AG04449 (cell line): ENCODE measurements at regions not wholly inside any gene's neighbourhood (a gene's known extent, or its start where the extent isn't known, plus 50 kb on each side); places are given as distances from the start of the nearest gene placed in this dataset.

Experiments
- CTCF ChIA-PET: fragments of 350-600 bp; formaldehyde crosslinking; extraction: SDS; loops from one replicate; lab custom pipeline; 2021; ENCODE audit warnings: antibody characterized with exemption; lab: Yijun Ruan, JAX
- POLR2A ChIA-PET: fragments of 400-600, 350-600 bp; formaldehyde crosslinking; extraction: SDS; loops from one replicate; lab custom pipeline; 2020; ENCODE audit warnings: antibody characterized with exemption, inconsistent platforms; lab: Yijun Ruan, JAX
- DNase-seq: peaks from one replicate; pipeline ENCODE4 v3.0.0-alpha.2; 2010; ENCODE audit warnings: low read depth, low spot score
- H3K4me3 ChIP-seq: 2 replicates; pipeline ENCODE4 v1.5.1; 2011; ENCODE audit warnings: low read depth, mild to moderate bottlenecking, control low read depth, low read length
- CTCF ChIP-seq: IDR thresholded peaks from one replicate; pipeline ENCODE4 v1.5.1; 2011; ENCODE audit warnings: mild to moderate bottlenecking, moderate library complexity, low read length, control low read depth, inconsistent platforms; ENCODE audit not compliant: insufficient read depth; ENCODE audit errors: missing control alignments

- CTCF ChIA-PET, result interaction anchor here (1.3 kb wide), 1 partner anchor 165 kb away, joined by 4 read pairs; no protein-coding TSS in a partner anchor
- POLR2A ChIA-PET, result no interaction called here
- DNase-seq, result no peak
- H3K4me3 ChIP-seq, result no peak overlapping the region
- no peak for TF ChIP-seq CTCF
These were observed 54.7 kb upstream of the EPS8L3 start for GRCh38 chr1:109818271-109818987.

GRCh38 chr1:109817881-109818270 is 54.2 kb upstream of the EPS8L3 start:
- no peak overlapping the region for H3K4me3 ChIP-seq
- ChIA-PET POLR2A (no interaction called here), CTCF (interaction anchor here (1.3 to 1.8 kb wide), 2 partner anchors 12 to 166 kb away, joined by 4 read pairs; no protein-coding TSS in a partner anchor)
- no peak for DNase-seq
- no peak for TF ChIP-seq CTCF

GRCh38 chr1:109816975-109817535 is 53.3 kb upstream of the EPS8L3 start:
- H3K4me3 ChIP-seq, result no peak overlapping the region
- TF ChIP-seq CTCF, result no peak
- ChIA-PET POLR2A (no interaction called here), CTCF (interaction anchor here (1.5 to 2.1 kb wide), 3 partner anchors 9 to 167 kb away, joined by 3 to 11 read pairs (median 4); partner anchors contain the start of gene AHCYL1)
- no peak for DNase-seq

- CTCF ChIA-PET, result interaction anchor here (1.5 to 2.1 kb wide), 3 partner anchors 10 to 168 kb away, joined by 3 to 11 read pairs (median 4); partner anchors contain the start of gene AHCYL1
- no peak for TF ChIP-seq CTCF
- POLR2A ChIA-PET, result no interaction called here
- no peak for DNase-seq
- no peak overlapping the region for H3K4me3 ChIP-seq
These were observed 52.6 kb upstream of the EPS8L3 start for GRCh38 chr1:109816175-109816811.

- H3K4me3 ChIP-seq, result no peak overlapping the region
- ChIA-PET POLR2A (no interaction called here), CTCF (interaction anchor here (1.5 to 2.1 kb wide), 3 partner anchors 10 to 169 kb away, joined by 3 to 11 read pairs (median 4); partner anchors contain the start of gene AHCYL1)
- DNase-seq, result no peak
- TF ChIP-seq CTCF, result no peak
These were observed 52.1 kb upstream of the EPS8L3 start for GRCh38 chr1:109815809-109816174.
